Common myeloid progenitor, CD34-positive (primary cell): ENCODE measurements at regions not wholly inside any gene's neighbourhood (a gene's known extent, or its start where the extent isn't known, plus 50 kb on each side); places are given as distances from the start of the nearest gene placed in this dataset.
"Not testable (repeated sequence)": the region's sequence is repeated elsewhere in the genome, so short reads cannot be mapped to it uniquely, and the experiment has no call there.

Experiments used
- CTCF ChIA-PET: fragments of 350-600 bp; sonication (Branson Sonifier 250); formaldehyde crosslinking; loops from one replicate; lab custom pipeline; 2021; ENCODE audit warnings: antibody characterized with exemption; lab: Charles Lee
- POLR2A ChIA-PET: fragments of 350-600 bp; sonication (Branson Sonifier 250); formaldehyde crosslinking; loops from one replicate; lab custom pipeline; 2021; ENCODE audit warnings: antibody characterized with exemption; lab: Charles Lee
- DNase-seq, 3 donors: peaks; one replicate each; pipeline versions ENCODE4 v3.0.0 to v3.0.0-alpha.2; 2013
- H3K27ac ChIP-seq, 2 experiments: 1 replicate in 1 of 2; 2 replicates in 1 of 2; pipeline ENCODE4 v1.7.0; 2013; ENCODE audit warnings: inconsistent platforms in 2 of 2, low read length in 2 of 2, mild to moderate bottlenecking in 2 of 2, low read depth in 1 of 2, moderate library complexity in 1 of 2; ENCODE audit not compliant: severe bottlenecking in 2 of 2, insufficient read depth in 1 of 2, poor library complexity in 1 of 2
- H3K27me3 ChIP-seq, 5 experiments: replicated peaks in 2 of 5; 1 replicate in 3 of 5; 2 replicates in 2 of 5; pipeline versions ENCODE4 v1.6.1 to v1.7.0; 2013; ENCODE audit warnings: low read length in 4 of 5, mild to moderate bottlenecking in 2 of 5, moderate library complexity in 2 of 5, inconsistent platforms in 1 of 5; ENCODE audit not compliant: insufficient read depth in 5 of 5, control insufficient read depth in 4 of 5
- H3K36me3 ChIP-seq, 4 experiments: 1 replicate in 2 of 4; 2 replicates in 2 of 4; pipeline versions ENCODE4 v1.6.1 to v1.7.0; 2013; ENCODE audit warnings: low read length in 3 of 4, control low read depth in 1 of 4, mild to moderate bottlenecking in 1 of 4; ENCODE audit not compliant: control insufficient read depth in 4 of 4, insufficient read depth in 4 of 4
- H3K4me1 ChIP-seq, 4 experiments: 1 replicate in 3 of 4; 2 replicates in 1 of 4; pipeline versions ENCODE4 v1.6.1 to v1.7.1; 2013; ENCODE audit warnings: low read length in 3 of 4, mild to moderate bottlenecking in 3 of 4, control low read depth in 1 of 4, inconsistent platforms in 1 of 4, moderate library complexity in 1 of 4; ENCODE audit not compliant: control insufficient read depth in 4 of 4, insufficient read depth in 4 of 4; ENCODE audit errors: control extremely low read depth in 1 of 4
- H3K4me3 ChIP-seq, 7 experiments: 1 replicate in 4 of 7; 2 replicates in 3 of 7; pipeline versions ENCODE4 v1.5.1 to v1.7.0; 2013; ENCODE audit warnings: mild to moderate bottlenecking in 7 of 7, low read length in 6 of 7, moderate library complexity in 6 of 7, inconsistent platforms in 2 of 7, low read depth in 2 of 7, control low read depth in 1 of 7; ENCODE audit not compliant: insufficient read depth in 4 of 7, control insufficient read depth in 1 of 7; ENCODE audit errors: extremely low read depth in 1 of 7
- H3K9me3 ChIP-seq, 5 experiments: 1 replicate in 4 of 5; 2 replicates in 1 of 5; pipeline versions ENCODE4 v1.6.1 to v1.7.1; 2013; ENCODE audit warnings: low read length in 4 of 5, mild to moderate bottlenecking in 2 of 5, inconsistent platforms in 1 of 5, low read depth in 1 of 5, moderate library complexity in 1 of 5; ENCODE audit not compliant: control insufficient read depth in 4 of 5, insufficient read depth in 2 of 5; ENCODE audit errors: control extremely low read depth in 1 of 5
- WGBS: methylation state at CpG from one replicate; pipeline ENCODE4 v1.1.5; 2013; ENCODE audit not compliant: insufficient coverage; 5-methylcytosine and 5-hydroxymethylcytosine counted together

DNA sequence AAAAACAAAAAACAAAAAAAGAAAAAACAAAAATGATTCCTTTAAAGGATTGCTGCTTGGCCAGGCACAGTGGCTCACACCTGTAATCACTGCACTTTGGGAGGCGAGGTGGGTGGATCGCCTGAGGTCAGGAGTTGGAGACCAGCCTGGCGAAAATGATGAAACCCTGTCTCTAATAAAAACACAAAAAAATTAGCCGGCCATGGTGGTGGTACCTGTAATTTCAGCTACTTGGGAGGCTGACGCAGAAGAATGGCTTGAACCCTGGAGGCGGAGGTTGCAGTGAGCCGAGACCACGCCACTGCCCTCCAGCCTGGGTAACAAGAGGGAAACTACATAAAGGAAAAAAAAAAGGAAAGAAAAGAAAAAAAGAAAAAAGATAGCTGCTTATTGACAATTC is 3920.8 kb upstream of the OR11H1 start:
- WGBS, result 81% methylated on average over 7 of the region's 8 CpGs
- POLR2A ChIA-PET, H3K27ac ChIP-seq, H3K27me3 ChIP-seq, H3K4me3 ChIP-seq, CTCF ChIA-PET, H3K36me3 ChIP-seq, H3K4me1 ChIP-seq, DNase-seq: not testable (repeated sequence)
- peaks cover 0 to 33% (median 23%) of the 10 kb centered on the region in 5 experiments for H3K9me3 ChIP-seq

DNA sequence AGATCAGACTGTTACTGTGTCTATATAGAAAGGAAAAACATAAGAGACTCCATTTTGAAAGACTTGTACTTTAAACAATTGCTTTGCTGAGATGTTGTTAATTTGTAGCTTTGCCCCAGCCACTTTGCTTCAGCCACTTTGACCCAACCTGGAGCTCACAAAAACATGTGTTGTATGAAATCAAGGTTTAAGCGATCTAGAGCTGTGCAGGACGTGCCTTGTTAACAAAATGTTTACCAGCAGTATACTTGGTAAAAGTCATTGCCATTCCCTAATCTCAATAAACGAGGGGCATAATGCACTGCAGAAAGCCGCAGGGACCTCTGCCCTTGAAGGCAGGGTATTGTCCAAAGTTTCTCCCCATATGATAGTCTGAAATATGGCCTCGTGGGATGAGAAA is 3919.5 kb upstream of the OR11H1 start:
- DNase-seq, H3K4me1 ChIP-seq, H3K36me3 ChIP-seq, H3K27ac ChIP-seq, H3K27me3 ChIP-seq, CTCF ChIA-PET, POLR2A ChIA-PET, H3K4me3 ChIP-seq: not testable (repeated sequence)
- 65% methylated on average over 4 of the region's 5 CpGs for WGBS
- H3K9me3 ChIP-seq, result peaks cover 0 to 36% (median 26%) of the 10 kb centered on the region in 5 experiments

DNA sequence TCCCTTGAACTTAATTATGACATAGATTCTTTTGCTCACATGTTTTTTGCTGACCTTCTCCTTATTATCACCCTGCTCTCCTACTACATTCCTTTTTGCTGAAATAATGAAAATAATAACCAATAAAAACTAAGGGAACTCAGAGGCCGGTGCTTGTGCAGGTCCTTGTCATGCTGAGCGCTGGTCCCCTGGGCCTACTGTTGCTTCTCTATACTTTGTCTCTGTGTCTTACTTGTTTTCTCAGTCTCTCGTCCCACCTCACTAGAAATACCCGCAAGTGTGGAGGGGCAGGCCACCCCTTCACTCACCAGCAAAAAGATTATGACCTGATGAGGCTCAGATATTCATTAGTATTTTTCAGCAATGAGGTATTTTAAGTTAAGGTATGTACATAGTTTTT is 3918.8 kb upstream of the OR11H1 start:
- H3K36me3 ChIP-seq, H3K27ac ChIP-seq, DNase-seq, H3K4me1 ChIP-seq, CTCF ChIA-PET, H3K4me3 ChIP-seq, POLR2A ChIA-PET, H3K27me3 ChIP-seq: not testable (repeated sequence)
- peaks cover 0 to 42% (median 26%) of the 10 kb centered on the region in 5 experiments for H3K9me3 ChIP-seq
- 85% methylated on average over 2 of the region's 4 CpGs for WGBS

DNA sequence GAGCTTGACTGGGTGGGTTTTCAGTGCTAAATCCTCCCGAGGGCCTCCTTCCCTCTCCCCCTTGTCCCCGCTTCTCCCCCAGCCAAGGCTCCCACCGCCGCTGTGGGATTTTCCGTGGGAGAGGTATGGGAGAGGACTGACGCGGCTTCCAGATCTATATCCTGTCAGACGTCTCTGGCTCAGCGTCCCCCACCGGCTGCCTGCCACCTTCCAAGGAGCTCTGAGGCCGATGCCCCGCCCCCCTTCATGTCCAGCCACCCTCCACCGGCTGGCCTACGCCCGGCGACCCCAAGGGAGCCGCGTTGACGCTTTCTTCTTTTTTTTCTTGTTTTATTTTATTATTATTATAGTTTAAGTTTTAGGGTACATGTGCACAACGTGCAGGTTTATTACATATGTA is 3916.7 kb upstream of the OR11H1 start:
- H3K27me3 ChIP-seq, H3K4me3 ChIP-seq, H3K36me3 ChIP-seq, H3K27ac ChIP-seq, CTCF ChIA-PET, H3K4me1 ChIP-seq, DNase-seq, POLR2A ChIA-PET: not testable (repeated sequence)
- peaks cover 0 to 40% (median 20%) of the 10 kb centered on the region in 5 experiments for H3K9me3 ChIP-seq
- WGBS, result 86% methylated on average over 9 of the region's 20 CpGs

DNA sequence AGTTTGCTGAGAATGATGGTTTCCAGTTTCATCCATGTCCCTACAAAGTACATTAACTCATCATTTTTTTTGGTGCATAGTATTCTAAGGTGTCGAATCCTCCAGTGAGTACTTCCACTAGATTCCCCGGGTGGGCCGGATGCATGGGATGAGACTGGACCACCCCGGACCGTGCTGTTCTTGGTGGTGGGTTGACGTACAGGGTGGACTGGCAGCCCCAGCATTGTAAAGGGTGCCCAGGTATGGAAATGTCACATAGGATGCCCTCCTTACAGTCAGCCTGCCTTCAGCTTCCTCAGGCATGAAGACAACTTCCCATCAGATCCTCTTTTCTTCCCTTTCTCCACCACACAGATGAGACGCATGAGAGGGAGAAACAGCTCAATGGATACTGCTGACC is 3916.1 kb upstream of the OR11H1 start:
- H3K4me1 ChIP-seq, H3K27ac ChIP-seq, CTCF ChIA-PET, H3K27me3 ChIP-seq, H3K36me3 ChIP-seq, POLR2A ChIA-PET, H3K4me3 ChIP-seq, DNase-seq: not testable (repeated sequence)
- peaks cover 0 to 37% (median 18%) of the 10 kb centered on the region in 5 experiments for H3K9me3 ChIP-seq
- WGBS, result 94% methylated on average over 7 of the region's 7 CpGs

DNA sequence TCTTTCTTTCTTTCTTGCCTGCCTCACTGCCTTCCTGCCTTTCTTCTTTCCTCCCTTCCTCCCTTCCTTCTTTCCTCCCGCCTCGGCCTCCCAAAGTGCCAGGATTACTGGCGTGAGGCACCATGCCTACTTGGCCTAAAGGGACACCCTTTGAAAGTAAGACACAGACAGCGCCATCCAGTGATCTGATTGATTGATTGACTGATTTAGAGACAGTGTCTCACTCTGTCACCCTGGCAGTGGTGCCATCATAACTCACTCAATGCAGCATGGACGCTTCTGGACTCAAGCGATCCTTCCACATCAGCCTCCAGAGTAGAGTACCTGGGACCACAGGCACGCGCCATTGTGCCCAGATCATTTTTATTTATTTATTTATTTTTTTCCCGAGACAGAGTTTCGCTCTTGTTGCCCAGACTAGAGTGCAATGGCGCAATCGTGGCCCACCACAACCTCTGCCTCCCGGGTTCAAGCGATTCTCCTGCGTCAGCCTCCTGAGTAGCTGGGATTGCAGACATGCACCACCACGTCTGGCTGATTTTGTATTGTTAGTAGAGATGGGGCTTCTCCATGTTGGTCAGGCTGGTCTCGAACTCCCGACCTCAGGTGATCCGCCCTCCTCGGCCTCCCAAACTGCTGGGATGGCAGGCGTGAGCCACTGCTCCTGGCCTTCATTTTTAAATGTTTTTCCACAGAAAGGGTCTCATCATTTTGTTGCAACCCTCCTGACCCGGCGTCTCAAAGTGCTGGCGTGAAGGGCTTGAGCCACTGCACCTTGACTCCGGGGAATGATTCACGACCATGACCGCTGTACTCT is 3914.7 kb upstream of the OR11H1 start:
- 88% methylated on average over 26 of the region's 27 CpGs for WGBS

DNA sequence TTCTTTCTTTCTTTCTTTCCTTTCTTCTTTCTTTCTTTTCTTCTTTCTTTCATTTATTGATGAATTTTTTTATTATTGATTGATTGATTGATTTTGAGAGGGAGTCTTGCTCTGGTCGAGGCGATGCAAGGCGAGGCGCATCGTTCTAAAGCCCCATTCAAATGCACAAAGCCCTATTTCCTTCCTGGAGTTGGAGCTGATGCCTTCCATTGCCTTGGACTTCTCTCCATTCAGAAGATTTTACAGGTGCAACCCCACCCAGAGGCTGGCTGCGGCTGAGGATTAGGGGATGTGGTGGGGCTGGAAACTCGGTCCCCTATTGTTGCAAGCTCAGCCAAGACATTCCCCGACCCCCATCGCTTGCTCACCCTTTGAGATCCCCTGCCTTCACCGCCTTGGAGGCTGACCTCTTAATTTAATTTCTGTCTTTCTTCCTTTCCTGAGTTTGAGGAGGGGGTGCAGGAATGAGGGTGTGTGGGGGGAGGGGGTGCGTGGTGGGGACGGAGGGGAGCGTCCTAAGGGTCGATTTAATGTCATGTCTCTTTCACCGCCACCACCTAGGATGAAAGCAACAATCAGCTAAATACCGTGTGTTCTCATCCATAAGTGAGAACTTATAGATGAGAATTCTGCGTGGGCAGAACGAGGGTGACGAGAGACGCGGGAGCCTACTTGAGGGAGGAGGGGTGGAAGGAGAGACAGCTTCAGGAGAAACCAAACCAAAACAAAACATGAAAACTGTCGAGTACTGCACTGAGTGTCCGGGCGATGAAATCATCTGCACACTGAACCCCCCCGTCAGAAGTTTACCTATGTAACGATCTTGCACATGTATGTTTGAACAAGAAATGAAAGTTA is 3913.9 kb upstream of the OR11H1 start:
- no peak overlapping the region for H3K27ac ChIP-seq
- ChIA-PET CTCF (no interaction called here), POLR2A (no interaction called here)
- no peaks in the 10 kb centered on the region for H3K36me3 ChIP-seq
- no peak for DNase-seq
- H3K4me3 ChIP-seq, result no peak overlapping the region
- no peaks in the 10 kb centered on the region for H3K27me3 ChIP-seq
- H3K4me1 ChIP-seq, result no peaks in the 10 kb centered on the region
- H3K9me3 ChIP-seq, result peaks cover 0 to 40% (median 26%) of the 10 kb centered on the region in 5 experiments
- 90% methylated on average over 21 of the region's 26 CpGs for WGBS

More for the DNA sequence above, 3914.7 kb upstream of the OR11H1 start:
- H3K9me3 ChIP-seq, result peaks cover 0 to 37% (median 26%) of the 10 kb centered on the region in 5 experiments
- H3K27me3 ChIP-seq, POLR2A ChIA-PET, H3K4me1 ChIP-seq, H3K27ac ChIP-seq, CTCF ChIA-PET, H3K36me3 ChIP-seq, H3K4me3 ChIP-seq, DNase-seq: not testable (repeated sequence)
